ENCODE measurements at regions not wholly inside any gene's neighbourhood (a gene's known extent, or its start where the extent isn't known, plus 50 kb on each side); places are given as distances from the start of the nearest gene placed in this dataset.
"Not testable (repeated sequence)": the region's sequence is repeated elsewhere in the genome, so short reads cannot be mapped to it uniquely, and the experiment has no call there.

DNA sequence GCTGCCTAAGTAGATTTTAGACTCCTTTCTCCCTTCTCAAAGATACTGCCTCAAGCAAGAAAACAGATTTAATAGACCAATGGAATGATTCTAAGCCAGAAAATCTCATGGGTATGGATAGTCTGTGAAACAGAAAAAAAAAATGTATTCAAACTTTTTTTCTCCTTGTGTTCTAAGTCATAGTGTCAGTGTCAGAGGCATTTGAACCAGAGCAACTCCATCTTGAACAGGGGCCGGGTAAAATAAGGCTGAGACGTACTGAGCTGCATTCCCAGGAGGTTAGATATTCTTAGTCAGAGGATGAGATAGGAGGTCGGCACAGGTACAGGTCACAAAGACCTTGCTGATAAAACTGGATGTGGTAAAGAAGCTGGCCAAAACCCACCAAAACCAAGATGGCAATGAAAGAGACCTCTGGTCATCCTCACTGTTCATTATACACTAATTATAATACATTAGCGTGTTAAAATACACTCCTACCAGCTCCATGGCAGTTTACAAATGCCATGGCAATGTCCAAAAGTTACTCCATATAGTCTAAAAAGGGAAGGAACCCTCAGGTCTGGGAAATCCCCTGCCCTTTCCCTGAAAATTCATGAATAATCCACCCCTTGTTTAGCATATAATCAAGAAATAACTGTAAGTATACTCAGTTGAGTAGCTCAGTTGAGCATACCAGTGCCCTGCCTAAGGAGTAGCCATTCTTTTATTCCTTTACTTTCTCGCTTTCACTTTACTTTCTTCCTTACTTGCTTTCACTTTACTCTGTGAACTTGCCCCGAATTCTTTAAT lies 72.8 kb upstream of the GOLGA8B start:
- POLR2A ChIA-PET, result no interaction called here
- Histone ChIP-seq H3K27me3 (ENCODE audit: control insufficient read depth, insufficient read depth, low read length) (peaks cover 2% of the 10 kb centered on the region), H3K4me3 (ENCODE audit: low read depth, low read length) (no peak overlapping the region), H3K36me3 (ENCODE audit: control insufficient read depth, insufficient read depth, low read length) (no peaks in the 10 kb centered on the region)
- CTCF ChIA-PET, result no interaction called here
- TF ChIP-seq, protein P1, sequence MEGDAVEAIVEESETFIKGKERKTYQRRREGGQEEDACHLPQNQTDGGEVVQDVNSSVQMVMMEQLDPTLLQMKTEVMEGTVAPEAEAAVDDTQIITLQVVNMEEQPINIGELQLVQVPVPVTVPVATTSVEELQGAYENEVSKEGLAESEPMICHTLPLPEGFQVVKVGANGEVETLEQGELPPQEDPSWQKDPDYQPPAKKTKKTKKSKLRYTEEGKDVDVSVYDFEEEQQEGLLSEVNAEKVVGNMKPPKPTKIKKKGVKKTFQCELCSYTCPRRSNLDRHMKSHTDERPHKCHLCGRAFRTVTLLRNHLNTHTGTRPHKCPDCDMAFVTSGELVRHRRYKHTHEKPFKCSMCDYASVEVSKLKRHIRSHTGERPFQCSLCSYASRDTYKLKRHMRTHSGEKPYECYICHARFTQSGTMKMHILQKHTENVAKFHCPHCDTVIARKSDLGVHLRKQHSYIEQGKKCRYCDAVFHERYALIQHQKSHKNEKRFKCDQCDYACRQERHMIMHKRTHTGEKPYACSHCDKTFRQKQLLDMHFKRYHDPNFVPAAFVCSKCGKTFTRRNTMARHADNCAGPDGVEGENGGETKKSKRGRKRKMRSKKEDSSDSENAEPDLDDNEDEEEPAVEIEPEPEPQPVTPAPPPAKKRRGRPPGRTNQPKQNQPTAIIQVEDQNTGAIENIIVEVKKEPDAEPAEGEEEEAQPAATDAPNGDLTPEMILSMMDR (IDR thresholded peaks at IDR 0.05; ENCODE audit: insufficient read depth, low read depth, low read length), result no peak
- no peak for DNase-seq (ENCODE audit: low read depth)

DNA sequence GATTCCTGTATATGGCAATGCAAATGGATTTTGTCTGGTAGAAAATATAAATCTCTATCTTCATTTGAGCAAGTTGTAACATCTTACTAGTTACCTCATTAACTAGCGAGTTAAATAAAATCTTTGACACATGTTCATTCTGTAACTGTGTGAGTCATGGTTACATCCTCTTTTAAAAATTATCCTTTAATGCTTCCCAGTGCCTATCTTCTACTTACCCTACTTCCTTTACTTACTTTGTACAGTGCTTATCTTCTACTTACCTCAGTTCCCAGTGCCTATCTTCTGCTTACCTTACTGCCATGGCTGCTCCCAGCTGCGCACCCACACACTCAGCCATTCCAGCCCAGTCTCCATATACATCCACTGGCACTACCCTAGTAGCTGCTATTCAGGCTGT lies 71.9 kb upstream of the GOLGA8B start:
- H3K4me3 ChIP-seq (ENCODE audit: low read depth, low read length), result no peak overlapping the region
- CTCF ChIA-PET, result no interaction called here
- POLR2A ChIA-PET, result no interaction called here
- TF ChIP-seq, protein P1 (IDR thresholded peaks at IDR 0.05; ENCODE audit: insufficient read depth, low read depth, low read length), result no peak
- no peaks in the 10 kb centered on the region for H3K36me3 ChIP-seq (ENCODE audit: control insufficient read depth, insufficient read depth, low read length)
- DNase-seq (ENCODE audit: low read depth), result no peak
- H3K27me3 ChIP-seq (ENCODE audit: control insufficient read depth, insufficient read depth, low read length), result peaks cover 2% of the 10 kb centered on the region

DNA sequence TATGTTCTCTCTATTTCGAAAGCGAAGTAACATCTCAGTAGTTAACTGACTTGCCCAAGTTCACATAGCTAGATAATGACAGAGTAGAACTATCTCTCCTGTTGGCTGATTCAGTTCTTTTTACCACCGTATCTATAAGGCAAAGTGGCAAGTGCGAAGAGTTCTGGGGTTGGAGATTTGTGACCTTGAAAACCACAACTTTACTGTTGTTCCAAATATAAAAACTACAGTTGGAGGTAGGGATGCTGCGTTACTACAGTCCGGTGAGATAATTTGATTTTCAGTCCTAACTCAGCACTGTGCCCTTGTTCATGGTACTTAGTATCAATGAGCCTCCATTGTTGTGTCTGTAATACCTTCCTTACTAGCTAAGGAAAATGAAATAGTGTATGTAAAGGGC lies 71.2 kb upstream of the GOLGA8B start:
- no peaks in the 10 kb centered on the region for H3K36me3 ChIP-seq (ENCODE audit: control insufficient read depth, insufficient read depth, low read length)
- CTCF ChIA-PET, result interaction anchor here (0.5 kb wide), 1 partner anchor 20 kb away, joined by 3 read pairs; no protein-coding TSS in a partner anchor
- POLR2A ChIA-PET, result no interaction called here
- no peak for DNase-seq (ENCODE audit: low read depth)
- no peaks in the 10 kb centered on the region for H3K27me3 ChIP-seq (ENCODE audit: control insufficient read depth, insufficient read depth, low read length)
- TF ChIP-seq, protein P1 (IDR thresholded peaks at IDR 0.05; ENCODE audit: insufficient read depth, low read depth, low read length), result no peak
- H3K4me3 ChIP-seq (ENCODE audit: low read depth, low read length), result no peak overlapping the region

DNA sequence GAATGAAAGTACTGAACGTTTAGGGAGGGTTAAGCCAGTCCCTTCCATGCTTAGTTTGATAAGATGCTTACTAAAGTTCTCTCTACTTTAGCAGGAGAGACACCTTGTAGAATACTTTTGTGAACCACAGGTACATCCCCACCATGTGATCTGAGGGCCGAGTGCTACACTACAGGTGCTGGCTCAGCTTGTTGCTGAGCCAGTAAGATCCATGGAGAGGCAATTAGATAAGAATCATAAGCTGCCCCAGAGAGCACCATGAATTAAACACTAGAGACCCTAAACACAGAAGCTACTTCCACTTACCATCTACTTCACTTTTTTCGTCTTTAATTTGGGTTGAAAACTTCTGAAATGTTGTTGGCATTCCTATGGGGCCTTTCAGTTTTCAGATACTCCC lies 70.5 kb upstream of the GOLGA8B start:
- CTCF ChIA-PET, result no interaction called here
- POLR2A ChIA-PET, result no interaction called here
- H3K36me3 ChIP-seq (ENCODE audit: control insufficient read depth, insufficient read depth, low read length), result no peaks in the 10 kb centered on the region

DNA sequence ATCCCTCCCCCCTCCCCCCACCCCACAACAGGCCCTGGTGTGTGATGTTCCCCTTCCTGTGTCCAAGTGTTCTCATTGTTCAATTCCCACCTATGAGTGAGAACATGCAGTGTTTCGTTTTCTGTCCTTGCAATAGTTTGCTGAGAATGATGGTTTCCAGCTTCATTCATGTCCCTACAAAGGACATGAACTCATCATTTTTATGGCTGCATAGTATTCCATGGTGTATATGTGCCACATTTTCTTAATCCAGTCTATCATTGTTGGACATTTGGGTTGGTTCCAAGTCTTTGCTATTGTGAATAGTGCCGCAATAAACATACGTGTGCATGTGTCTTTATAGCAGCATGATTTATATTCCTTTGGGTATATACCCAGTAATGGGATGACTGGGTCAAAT lies 69.9 kb upstream of the GOLGA8B start:
- H3K27me3 ChIP-seq (ENCODE audit: control insufficient read depth, insufficient read depth, low read length); H3K36me3 ChIP-seq (ENCODE audit: control insufficient read depth, insufficient read depth, low read length); H3K4me3 ChIP-seq (ENCODE audit: low read depth, low read length); POLR2A ChIA-PET; DNase-seq (ENCODE audit: low read depth); CTCF ChIA-PET: not testable (repeated sequence)

More for the DNA sequence above, 70.5 kb upstream of the GOLGA8B start:
- H3K27me3 ChIP-seq (ENCODE audit: control insufficient read depth, insufficient read depth, low read length), result no peaks in the 10 kb centered on the region
- no peak for DNase-seq (ENCODE audit: low read depth)
- TF ChIP-seq, protein P1 (IDR thresholded peaks at IDR 0.05; ENCODE audit: insufficient read depth, low read depth, low read length), result no peak
- no peak overlapping the region for H3K4me3 ChIP-seq (ENCODE audit: low read depth, low read length)

DNA sequence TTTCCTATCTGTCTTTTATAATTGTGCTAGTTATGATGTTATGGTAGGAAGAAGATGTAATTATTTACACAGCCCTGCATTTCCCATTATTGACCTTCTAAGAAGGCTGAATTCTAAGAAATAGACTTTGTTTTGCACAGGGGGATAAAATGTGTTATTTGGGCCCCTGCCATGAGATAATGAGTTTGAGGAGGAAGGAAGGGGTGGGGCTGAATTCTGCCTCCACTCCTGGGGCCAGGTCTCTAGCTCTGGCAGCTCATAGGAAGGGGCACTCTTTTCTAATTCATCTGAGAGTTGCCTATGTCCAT lies 69.2 kb upstream of the GOLGA8B start:
- CTCF ChIA-PET, result no interaction called here
- no peaks in the 10 kb centered on the region for H3K27me3 ChIP-seq (ENCODE audit: control insufficient read depth, insufficient read depth, low read length)
- POLR2A ChIA-PET, result no interaction called here
- no peak overlapping the region for H3K4me3 ChIP-seq (ENCODE audit: low read depth, low read length)
- no peaks in the 10 kb centered on the region for H3K36me3 ChIP-seq (ENCODE audit: control insufficient read depth, insufficient read depth, low read length)
- TF ChIP-seq, protein P1 (IDR thresholded peaks at IDR 0.05; ENCODE audit: insufficient read depth, low read depth, low read length), result no peak
- no peak for DNase-seq (ENCODE audit: low read depth)

Measured in BJ (cell line).